ENCODE measurements at regions not wholly inside any gene's neighbourhood (a gene's known extent, or its start where the extent isn't known, plus 50 kb on each side); places are given as distances from the start of the nearest gene placed in this dataset.

GRCh38 chr12:111169032-111169431, 199.9 kb downstream of the PHETA1 start:
- TF ChIP-seq CTCF (IDR thresholded peaks at IDR 0.05 in 2 of 3, conservative IDR thresholded peaks at IDR 0.05 in 1 of 3; ENCODE audit: control insufficient read depth in 2 of 3, extremely low read depth in 1 of 3, insufficient read depth in 1 of 3, low read depth in 3 of 3, low read length in 3 of 3) (no peak), TAF1 (IDR thresholded peaks at IDR 0.05; ENCODE audit: borderline replicate concordance, low read depth, low read length) (no peak), CEBPB (IDR thresholded peaks at IDR 0.05; ENCODE audit: borderline replicate concordance in 1 of 2, low read depth in 2 of 2, low read length in 2 of 2) (no peak), RFX5 (IDR thresholded peaks at IDR 0.05; ENCODE audit: low read depth, low read length) (no peak), HCFC1 (IDR thresholded peaks at IDR 0.05; ENCODE audit: low read length) (no peak)
